ENCODE measurements at regions not wholly inside any gene's neighbourhood (a gene's known extent, or its start where the extent isn't known, plus 50 kb on each side); places are given as distances from the start of the nearest gene placed in this dataset.

GRCh38 chr4:126338548-126338947 lies 1023.8 kb downstream of the FAT4 start:
- CTCF ChIA-PET = no interaction called here
- no peak for ATAC-seq
- TF ChIP-seq PAX8 (IDR thresholded peaks at IDR 0.05) = no peak
- TF ChIP-seq IKZF1 (conservative IDR thresholded peaks at IDR 0.05) = no peak
- no peak for TF ChIP-seq ZBTB4 (CRISPR knock-in tag; IDR thresholded peaks at IDR 0.05)
- no peak for TF ChIP-seq RAD51 (IDR thresholded peaks at IDR 0.05)
- no peak for TF ChIP-seq HDAC6 (IDR thresholded peaks at IDR 0.05; ENCODE audit: unreplicated experiment)
- no peak for TF ChIP-seq YY1 (IDR thresholded peaks at IDR 0.05; ENCODE audit: low read depth, low read length)
- no peak for TF ChIP-seq ZNF687 (IDR thresholded peaks at IDR 0.05)
- no peak for TF ChIP-seq KDM1A (IDR thresholded peaks at IDR 0.05; ENCODE audit: borderline replicate concordance)
- TF ChIP-seq E2F8 (IDR thresholded peaks at IDR 0.05; ENCODE audit: low read depth, partially characterized antibody) = no peak
- TF ChIP-seq ZNF622 (IDR thresholded peaks at IDR 0.05) = no peak
- no peak for TF ChIP-seq RBBP5 (conservative IDR thresholded peaks at IDR 0.05)
- TF ChIP-seq RAD21 (IDR thresholded peaks at IDR 0.05; ENCODE audit: insufficient read depth, low read depth, low read length) = no peak
- TF ChIP-seq NFYA (IDR thresholded peaks at IDR 0.05; ENCODE audit: borderline replicate concordance, low read depth, low read length) = no peak
- no peaks in the 10 kb centered on the region for H3K9me3 ChIP-seq (replicated peaks; ENCODE audit: control insufficient read depth, insufficient read depth, low read length)
- H2AFZ ChIP-seq (ENCODE audit: control insufficient read depth, low read depth, low read length) = no peak overlapping the region
- no peaks in the 10 kb centered on the region for H3K27me3 ChIP-seq (replicated peaks in 1 of 2; ENCODE audit: control insufficient read depth in 2 of 2, insufficient read depth in 2 of 2, low read length in 1 of 2)
- SMC1A ChIA-PET (ENCODE audit: uncharacterized antibody, unreplicated experiment) = no interaction called here
- RAD21 ChIA-PET (ENCODE audit: unreplicated experiment) = no interaction called here
- H3K79me2 ChIP-seq (ENCODE audit: control insufficient read depth, insufficient read depth, low read length) = no peaks in the 10 kb centered on the region
- POLR2A ChIA-PET = no interaction called here
- H3K36me3 ChIP-seq (ENCODE audit: control insufficient read depth in 2 of 2, insufficient read depth in 2 of 2, low read length in 1 of 2) = no peaks in the 10 kb centered on the region
- H3K4me1 ChIP-seq (ENCODE audit: control insufficient read depth, insufficient read depth, low read length) = no peaks in the 10 kb centered on the region
- WGBS (ENCODE audit: insufficient coverage, insufficient replicate concordance, low lambda C conversion rate, missing lambda C conversion rate) = 27% methylated on average over 2 of the region's 2 CpGs
- in situ Hi-C loops (cut with MboI) = no loop called here
- no peak overlapping the region for H3K9ac ChIP-seq (ENCODE audit: control insufficient read depth, insufficient read depth, low read length)
- no peaks in the 10 kb centered on the region for H4K20me1 ChIP-seq (ENCODE audit: control insufficient read depth, insufficient read depth)
- intact Hi-C loops (cut with micrococcal nuclease; ENCODE audit: unreplicated experiment) = no loop called here
- no peak for FAIRE-seq
- BruUV-seq (replicated peaks) = no TSS peak
- no peak for DNase-seq (ENCODE audit: low read depth, low spot score)
- no peak overlapping the region for H3K4me2 ChIP-seq (ENCODE audit: control insufficient read depth, insufficient read depth)
- H3K27ac ChIP-seq (ENCODE audit: control insufficient read depth, insufficient read depth) = no peak overlapping the region
- no peak overlapping the region for H3K4me3 ChIP-seq
